H1 (cell line): ENCODE measurements at regions not wholly inside any gene's neighbourhood (a gene's known extent, or its start where the extent isn't known, plus 50 kb on each side); places are given as distances from the start of the nearest gene placed in this dataset.

Experiments used
- BRCA1 ChIP-seq: IDR thresholded peaks from 2 replicates; pipeline ENCODE4 v1.6.1; 2012; ENCODE audit warnings: low read depth, low read length, improper control_type of control experiment
- CTBP2 ChIP-seq: IDR thresholded peaks from 2 replicates; pipeline ENCODE4 v1.7.0; 2011; ENCODE audit warnings: borderline replicate concordance, mild to moderate bottlenecking, moderate library complexity, mixed read lengths, low read length; ENCODE audit not compliant: insufficient read depth, insufficient read length
- EGR1 ChIP-seq: IDR thresholded peaks from 2 replicates; pipeline ENCODE4 v1.6.1; 2011; ENCODE audit warnings: low read depth, low read length, borderline replicate concordance
- RFX5 ChIP-seq: IDR thresholded peaks from 2 replicates; pipeline ENCODE4 v1.6.1; 2011; ENCODE audit warnings: low read depth, low read length, improper control_type of control experiment, borderline replicate concordance
- SIRT6 ChIP-seq: IDR thresholded peaks from one replicate; pipeline ENCODE4 v1.7.1; 2012; ENCODE audit warnings: low read length, inconsistent platforms
- SP4 ChIP-seq: IDR thresholded peaks from 2 replicates; pipeline ENCODE4 v1.6.1; 2012; ENCODE audit warnings: low read length, inconsistent platforms
- TAF7 ChIP-seq: optimal IDR thresholded peaks from 2 replicates; pipeline ENCODE3; 2011; ENCODE audit warnings: low read depth, mild to moderate bottlenecking, inconsistent platforms, low read length, moderate library complexity, borderline replicate concordance
- TF ChIP-seq, protein P1 (sequence below): fragments of 300-600 bp; sonication (generic); IDR thresholded peaks from 2 replicates; pipeline ENCODE4 v1.7.1; 2012; ENCODE audit warnings: low read length, moderate library complexity, mild to moderate bottlenecking, inconsistent platforms; ENCODE audit not compliant: insufficient replicate concordance
- TF ChIP-seq, protein P2 (sequence below), 3 experiments: IDR thresholded peaks; 1 replicate in 2 of 3; 2 replicates in 1 of 3; pipeline versions ENCODE4 v1.5.1 to v1.6.1; 2011; ENCODE audit warnings: low read length in 3 of 3, mild to moderate bottlenecking in 3 of 3, inconsistent platforms in 2 of 3, low read depth in 1 of 3, moderate library complexity in 1 of 3; ENCODE audit not compliant: insufficient read depth in 1 of 3; ENCODE audit errors: control extremely low read depth in 1 of 3

DNA sequence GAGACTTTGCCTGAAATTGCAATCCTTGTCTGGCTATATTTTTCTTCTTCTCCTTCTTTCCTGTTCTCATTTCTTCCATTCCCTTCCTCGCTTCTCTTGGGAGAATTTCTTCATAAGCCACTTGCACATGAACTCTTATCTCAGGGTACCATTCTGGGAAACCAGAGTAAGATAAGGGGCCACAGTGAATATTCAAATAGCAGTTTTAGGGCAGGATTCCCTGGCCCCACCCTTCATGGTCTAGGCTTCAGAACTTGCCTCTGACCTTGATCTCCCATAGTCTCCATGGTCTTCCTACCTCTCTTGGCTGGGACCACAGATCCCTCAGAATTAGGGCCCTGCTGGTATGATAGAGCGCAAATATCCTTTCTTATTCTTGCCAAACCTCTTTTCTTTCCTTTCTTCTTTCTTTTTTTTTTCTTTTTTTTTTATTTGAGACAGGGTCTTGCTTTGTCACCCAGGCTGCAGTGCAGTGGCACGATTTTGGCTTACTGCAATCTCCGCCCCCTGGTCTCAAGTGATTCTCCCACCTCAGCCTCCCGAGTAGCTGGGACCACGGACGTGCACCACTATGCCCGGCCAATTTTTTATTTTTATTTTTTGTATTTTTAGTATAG is 123.0 kb upstream of the CITED2 start (continued):
- TF ChIP-seq, protein P1, sequence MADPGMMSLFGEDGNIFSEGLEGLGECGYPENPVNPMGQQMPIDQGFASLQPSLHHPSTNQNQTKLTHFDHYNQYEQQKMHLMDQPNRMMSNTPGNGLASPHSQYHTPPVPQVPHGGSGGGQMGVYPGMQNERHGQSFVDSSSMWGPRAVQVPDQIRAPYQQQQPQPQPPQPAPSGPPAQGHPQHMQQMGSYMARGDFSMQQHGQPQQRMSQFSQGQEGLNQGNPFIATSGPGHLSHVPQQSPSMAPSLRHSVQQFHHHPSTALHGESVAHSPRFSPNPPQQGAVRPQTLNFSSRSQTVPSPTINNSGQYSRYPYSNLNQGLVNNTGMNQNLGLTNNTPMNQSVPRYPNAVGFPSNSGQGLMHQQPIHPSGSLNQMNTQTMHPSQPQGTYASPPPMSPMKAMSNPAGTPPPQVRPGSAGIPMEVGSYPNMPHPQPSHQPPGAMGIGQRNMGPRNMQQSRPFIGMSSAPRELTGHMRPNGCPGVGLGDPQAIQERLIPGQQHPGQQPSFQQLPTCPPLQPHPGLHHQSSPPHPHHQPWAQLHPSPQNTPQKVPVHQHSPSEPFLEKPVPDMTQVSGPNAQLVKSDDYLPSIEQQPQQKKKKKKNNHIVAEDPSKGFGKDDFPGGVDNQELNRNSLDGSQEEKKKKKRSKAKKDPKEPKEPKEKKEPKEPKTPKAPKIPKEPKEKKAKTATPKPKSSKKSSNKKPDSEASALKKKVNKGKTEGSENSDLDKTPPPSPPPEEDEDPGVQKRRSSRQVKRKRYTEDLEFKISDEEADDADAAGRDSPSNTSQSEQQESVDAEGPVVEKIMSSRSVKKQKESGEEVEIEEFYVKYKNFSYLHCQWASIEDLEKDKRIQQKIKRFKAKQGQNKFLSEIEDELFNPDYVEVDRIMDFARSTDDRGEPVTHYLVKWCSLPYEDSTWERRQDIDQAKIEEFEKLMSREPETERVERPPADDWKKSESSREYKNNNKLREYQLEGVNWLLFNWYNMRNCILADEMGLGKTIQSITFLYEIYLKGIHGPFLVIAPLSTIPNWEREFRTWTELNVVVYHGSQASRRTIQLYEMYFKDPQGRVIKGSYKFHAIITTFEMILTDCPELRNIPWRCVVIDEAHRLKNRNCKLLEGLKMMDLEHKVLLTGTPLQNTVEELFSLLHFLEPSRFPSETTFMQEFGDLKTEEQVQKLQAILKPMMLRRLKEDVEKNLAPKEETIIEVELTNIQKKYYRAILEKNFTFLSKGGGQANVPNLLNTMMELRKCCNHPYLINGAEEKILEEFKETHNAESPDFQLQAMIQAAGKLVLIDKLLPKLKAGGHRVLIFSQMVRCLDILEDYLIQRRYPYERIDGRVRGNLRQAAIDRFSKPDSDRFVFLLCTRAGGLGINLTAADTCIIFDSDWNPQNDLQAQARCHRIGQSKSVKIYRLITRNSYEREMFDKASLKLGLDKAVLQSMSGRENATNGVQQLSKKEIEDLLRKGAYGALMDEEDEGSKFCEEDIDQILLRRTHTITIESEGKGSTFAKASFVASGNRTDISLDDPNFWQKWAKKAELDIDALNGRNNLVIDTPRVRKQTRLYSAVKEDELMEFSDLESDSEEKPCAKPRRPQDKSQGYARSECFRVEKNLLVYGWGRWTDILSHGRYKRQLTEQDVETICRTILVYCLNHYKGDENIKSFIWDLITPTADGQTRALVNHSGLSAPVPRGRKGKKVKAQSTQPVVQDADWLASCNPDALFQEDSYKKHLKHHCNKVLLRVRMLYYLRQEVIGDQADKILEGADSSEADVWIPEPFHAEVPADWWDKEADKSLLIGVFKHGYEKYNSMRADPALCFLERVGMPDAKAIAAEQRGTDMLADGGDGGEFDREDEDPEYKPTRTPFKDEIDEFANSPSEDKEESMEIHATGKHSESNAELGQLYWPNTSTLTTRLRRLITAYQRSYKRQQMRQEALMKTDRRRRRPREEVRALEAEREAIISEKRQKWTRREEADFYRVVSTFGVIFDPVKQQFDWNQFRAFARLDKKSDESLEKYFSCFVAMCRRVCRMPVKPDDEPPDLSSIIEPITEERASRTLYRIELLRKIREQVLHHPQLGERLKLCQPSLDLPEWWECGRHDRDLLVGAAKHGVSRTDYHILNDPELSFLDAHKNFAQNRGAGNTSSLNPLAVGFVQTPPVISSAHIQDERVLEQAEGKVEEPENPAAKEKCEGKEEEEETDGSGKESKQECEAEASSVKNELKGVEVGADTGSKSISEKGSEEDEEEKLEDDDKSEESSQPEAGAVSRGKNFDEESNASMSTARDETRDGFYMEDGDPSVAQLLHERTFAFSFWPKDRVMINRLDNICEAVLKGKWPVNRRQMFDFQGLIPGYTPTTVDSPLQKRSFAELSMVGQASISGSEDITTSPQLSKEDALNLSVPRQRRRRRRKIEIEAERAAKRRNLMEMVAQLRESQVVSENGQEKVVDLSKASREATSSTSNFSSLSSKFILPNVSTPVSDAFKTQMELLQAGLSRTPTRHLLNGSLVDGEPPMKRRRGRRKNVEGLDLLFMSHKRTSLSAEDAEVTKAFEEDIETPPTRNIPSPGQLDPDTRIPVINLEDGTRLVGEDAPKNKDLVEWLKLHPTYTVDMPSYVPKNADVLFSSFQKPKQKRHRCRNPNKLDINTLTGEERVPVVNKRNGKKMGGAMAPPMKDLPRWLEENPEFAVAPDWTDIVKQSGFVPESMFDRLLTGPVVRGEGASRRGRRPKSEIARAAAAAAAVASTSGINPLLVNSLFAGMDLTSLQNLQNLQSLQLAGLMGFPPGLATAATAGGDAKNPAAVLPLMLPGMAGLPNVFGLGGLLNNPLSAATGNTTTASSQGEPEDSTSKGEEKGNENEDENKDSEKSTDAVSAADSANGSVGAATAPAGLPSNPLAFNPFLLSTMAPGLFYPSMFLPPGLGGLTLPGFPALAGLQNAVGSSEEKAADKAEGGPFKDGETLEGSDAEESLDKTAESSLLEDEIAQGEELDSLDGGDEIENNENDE: no peak
- TF ChIP-seq EGR1 (no peak), SIRT6 (no peak), SP4 (no peak), RFX5 (no peak), BRCA1 (no peak), CTBP2 (no peak), TAF7 (no peak)
- TF ChIP-seq, protein P2, sequence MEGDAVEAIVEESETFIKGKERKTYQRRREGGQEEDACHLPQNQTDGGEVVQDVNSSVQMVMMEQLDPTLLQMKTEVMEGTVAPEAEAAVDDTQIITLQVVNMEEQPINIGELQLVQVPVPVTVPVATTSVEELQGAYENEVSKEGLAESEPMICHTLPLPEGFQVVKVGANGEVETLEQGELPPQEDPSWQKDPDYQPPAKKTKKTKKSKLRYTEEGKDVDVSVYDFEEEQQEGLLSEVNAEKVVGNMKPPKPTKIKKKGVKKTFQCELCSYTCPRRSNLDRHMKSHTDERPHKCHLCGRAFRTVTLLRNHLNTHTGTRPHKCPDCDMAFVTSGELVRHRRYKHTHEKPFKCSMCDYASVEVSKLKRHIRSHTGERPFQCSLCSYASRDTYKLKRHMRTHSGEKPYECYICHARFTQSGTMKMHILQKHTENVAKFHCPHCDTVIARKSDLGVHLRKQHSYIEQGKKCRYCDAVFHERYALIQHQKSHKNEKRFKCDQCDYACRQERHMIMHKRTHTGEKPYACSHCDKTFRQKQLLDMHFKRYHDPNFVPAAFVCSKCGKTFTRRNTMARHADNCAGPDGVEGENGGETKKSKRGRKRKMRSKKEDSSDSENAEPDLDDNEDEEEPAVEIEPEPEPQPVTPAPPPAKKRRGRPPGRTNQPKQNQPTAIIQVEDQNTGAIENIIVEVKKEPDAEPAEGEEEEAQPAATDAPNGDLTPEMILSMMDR (IDR thresholded peaks at IDR 0.05; ENCODE audit: control extremely low read depth in 1 of 3, insufficient read depth in 1 of 3, low read depth in 1 of 3, low read length in 3 of 3): no peak
